ENCODE measurements at regions not wholly inside any gene's neighbourhood (a gene's known extent, or its start where the extent isn't known, plus 50 kb on each side); places are given as distances from the start of the nearest gene placed in this dataset.
A peak's percentile ranks its signal among the peaks of the same experiment; 100 is the strongest.

- no peak for DNase-seq
Observed at GRCh38 chr9:113646946-113647914, 183.7 kb downstream of the RGS3 start.

- DNase-seq: no peak
Observed at GRCh38 chr9:113648048-113648447, 184.5 kb downstream of the RGS3 start.

- DNase-seq: no peak
Observed at GRCh38 chr9:113648586-113648985, 185.1 kb downstream of the RGS3 start.

- DNase-seq: no peak
Observed at GRCh38 chr9:113649054-113649453, 185.5 kb downstream of the RGS3 start.

GRCh38 chr9:113649855-113650206 lies 186.3 kb downstream of the RGS3 start:
- DNase-seq: no peak

GRCh38 chr9:113650207-113651131 lies 186.9 kb downstream of the RGS3 start:
- no peak for DNase-seq

- no peak for DNase-seq
Observed at GRCh38 chr9:113651896-113652295, 188.4 kb downstream of the RGS3 start.

GRCh38 chr9:113652355-113653152 lies 189.0 kb downstream of the RGS3 start:
- no peak for DNase-seq

GRCh38 chr9:113653746-113654604 lies 190.4 kb downstream of the RGS3 start:
- DNase-seq: no peak

- no peak for DNase-seq
Observed at GRCh38 chr9:113654605-113655428, 191.3 kb downstream of the RGS3 start.

GRCh38 chr9:113656771-113657670 lies 193.5 kb downstream of the RGS3 start:
- DNase-seq: no peak

GRCh38 chr9:113657765-113658544 lies 194.4 kb downstream of the RGS3 start:
- peak; percentile 8 for DNase-seq

- no peak for DNase-seq
Observed at GRCh38 chr9:113658545-113658895, 195.0 kb downstream of the RGS3 start.

- DNase-seq: no peak
Observed at GRCh38 chr9:113659039-113659438, 195.5 kb downstream of the RGS3 start.

GRCh38 chr9:113659740-113660139 lies 196.2 kb downstream of the RGS3 start:
- DNase-seq: no peak

GRCh38 chr9:113660196-113660595 lies 196.7 kb downstream of the RGS3 start:
- no peak for DNase-seq

- DNase-seq: no peak
Observed at GRCh38 chr9:113661074-113661473, 197.5 kb downstream of the RGS3 start.

GRCh38 chr9:113664181-113664875 lies 200.8 kb downstream of the RGS3 start:
- no peak for DNase-seq

Data from NCI-H1436 treated with DMSO at 0.1 percent for 48 hours (cell line).